ENCODE measurements at regions not wholly inside any gene's neighbourhood (a gene's known extent, or its start where the extent isn't known, plus 50 kb on each side); places are given as distances from the start of the nearest gene placed in this dataset.

- no peak for FAIRE-seq
- TF ChIP-seq POLR2AphosphoS5 (IDR thresholded peaks at IDR 0.05; ENCODE audit: low read depth, low read length) (no peak), POLR2A (IDR thresholded peaks at IDR 0.05; ENCODE audit: low read depth, low read length) (no peak), TAF1 (IDR thresholded peaks at IDR 0.05; ENCODE audit: borderline replicate concordance, low read depth, low read length) (no peak)
- no peak for DNase-seq (ENCODE audit: insufficient read length)
Observed at GRCh38 chr16:11449716-11450115, 104.5 kb downstream of the RMI2 start.

GRCh38 chr16:11450136-11450535 is 104.9 kb downstream of the RMI2 start:
- no peak for FAIRE-seq
- no peak for DNase-seq (ENCODE audit: insufficient read length)

GRCh38 chr16:11452298-11452697 is 107.0 kb downstream of the RMI2 start:
- FAIRE-seq (no peak), DNase-seq (ENCODE audit: insufficient read length) (no peak)
- no peak for TF ChIP-seq TAF1 (IDR thresholded peaks at IDR 0.05; ENCODE audit: borderline replicate concordance, low read depth, low read length)
- TF ChIP-seq POLR2A (IDR thresholded peaks at IDR 0.05; ENCODE audit: low read depth, low read length): no peak
- no peak for TF ChIP-seq POLR2AphosphoS5 (IDR thresholded peaks at IDR 0.05; ENCODE audit: low read depth, low read length)

More at GRCh38 chr16:11450136-11450535, 104.9 kb downstream of the RMI2 start:
- no peak for TF ChIP-seq TAF1 (IDR thresholded peaks at IDR 0.05; ENCODE audit: borderline replicate concordance, low read depth, low read length)
- no peak for TF ChIP-seq POLR2A (IDR thresholded peaks at IDR 0.05; ENCODE audit: low read depth, low read length)
- no peak for TF ChIP-seq POLR2AphosphoS5 (IDR thresholded peaks at IDR 0.05; ENCODE audit: low read depth, low read length)

DNA sequence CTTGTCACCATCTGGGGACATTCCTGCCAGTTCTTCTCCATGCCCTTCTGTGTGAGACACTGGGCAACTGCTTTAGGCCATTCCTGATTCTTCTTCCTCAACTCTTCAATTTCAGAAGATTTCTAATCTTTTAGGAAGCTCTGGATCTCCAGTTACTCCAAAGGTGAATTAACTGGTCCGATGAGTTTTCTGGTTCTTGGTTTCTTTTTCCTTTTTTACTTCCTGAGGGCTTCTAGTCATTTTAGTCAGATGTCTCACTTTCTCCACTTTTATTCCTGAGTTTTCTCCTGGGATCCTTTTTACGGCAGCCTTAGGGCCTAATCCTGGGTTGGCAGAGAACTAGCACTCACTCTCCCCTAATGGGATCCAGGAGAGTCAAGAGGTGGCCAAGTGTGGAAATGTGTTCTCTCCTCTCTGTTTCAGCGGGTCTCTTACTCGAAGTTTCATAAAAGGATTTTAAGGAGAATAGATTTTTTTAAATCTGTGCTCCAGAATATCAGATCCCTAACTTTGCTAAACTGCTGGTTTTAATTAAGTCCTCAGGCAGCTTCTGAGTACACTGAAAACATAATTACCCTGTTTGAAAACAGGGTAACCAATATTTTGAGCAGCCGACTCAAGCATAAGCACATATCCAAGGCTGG is 107.6 kb downstream of the RMI2 start:
- no peak for DNase-seq (ENCODE audit: insufficient read length)
- FAIRE-seq: no peak
- no peak for TF ChIP-seq POLR2AphosphoS5 (IDR thresholded peaks at IDR 0.05; ENCODE audit: low read depth, low read length)
- no peak for TF ChIP-seq TAF1 (IDR thresholded peaks at IDR 0.05; ENCODE audit: borderline replicate concordance, low read depth, low read length)
- TF ChIP-seq POLR2A (IDR thresholded peaks at IDR 0.05; ENCODE audit: low read depth, low read length): no peak

DNA sequence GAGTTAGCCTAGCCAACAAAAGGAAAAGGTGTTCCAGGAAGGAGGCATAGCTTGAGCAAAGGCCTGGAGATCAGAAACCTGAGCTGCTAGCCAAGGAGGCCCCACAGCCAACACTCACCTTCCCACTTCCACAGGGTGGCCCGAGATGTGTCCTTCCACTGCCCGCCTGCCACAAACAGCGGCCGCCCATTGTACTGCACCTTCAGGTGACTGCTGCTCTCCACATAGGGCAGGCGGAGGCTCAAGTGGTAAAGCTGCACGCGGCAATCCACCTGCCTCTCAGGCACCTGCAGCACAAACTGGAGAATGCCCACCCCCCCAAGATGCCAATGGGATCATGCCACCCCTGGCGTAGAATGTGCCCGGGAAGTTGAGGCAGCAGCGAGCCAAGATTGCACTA is 111.5 kb downstream of the RMI2 start:
- DNase-seq (ENCODE audit: insufficient read length): no peak
- TF ChIP-seq TAF1 (IDR thresholded peaks at IDR 0.05; ENCODE audit: borderline replicate concordance, low read depth, low read length) (no peak), POLR2AphosphoS5 (IDR thresholded peaks at IDR 0.05; ENCODE audit: low read depth, low read length) (no peak), POLR2A (IDR thresholded peaks at IDR 0.05; ENCODE audit: low read depth, low read length) (no peak)
- FAIRE-seq: no peak

DNA sequence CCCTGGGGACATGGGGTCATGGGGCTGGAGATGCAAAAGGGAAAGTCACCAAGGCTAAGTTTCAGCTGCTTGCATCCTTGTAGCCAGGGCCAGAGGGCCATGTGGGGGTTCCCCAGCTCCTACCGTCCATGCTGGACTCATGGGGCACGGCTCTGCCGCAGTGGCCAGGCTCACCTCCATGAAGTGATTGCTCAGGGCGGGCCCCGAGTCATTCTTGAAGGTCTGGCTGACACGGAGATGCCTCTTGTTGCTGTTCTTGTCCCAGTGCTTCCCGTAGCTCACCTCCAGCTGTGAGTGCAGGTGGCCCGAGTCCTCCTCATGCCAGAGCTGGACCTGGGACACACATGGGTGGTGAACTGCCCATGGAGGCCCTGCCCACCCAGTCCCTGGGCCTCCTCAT is 114.5 kb downstream of the RMI2 start:
- no peak for FAIRE-seq
- TF ChIP-seq POLR2A (IDR thresholded peaks at IDR 0.05; ENCODE audit: low read depth, low read length): no peak
- no peak for TF ChIP-seq TAF1 (IDR thresholded peaks at IDR 0.05; ENCODE audit: borderline replicate concordance, low read depth, low read length)
- no peak for TF ChIP-seq POLR2AphosphoS5 (IDR thresholded peaks at IDR 0.05; ENCODE audit: low read depth, low read length)
- DNase-seq (ENCODE audit: insufficient read length): no peak

GRCh38 chr16:11460820-11461594 is 115.7 kb downstream of the RMI2 start:
- no peak for DNase-seq (ENCODE audit: insufficient read length)
- TF ChIP-seq POLR2A (IDR thresholded peaks at IDR 0.05; ENCODE audit: low read depth, low read length) (no peak), TAF1 (IDR thresholded peaks at IDR 0.05; ENCODE audit: borderline replicate concordance, low read depth, low read length) (no peak), POLR2AphosphoS5 (IDR thresholded peaks at IDR 0.05; ENCODE audit: low read depth, low read length) (no peak)
- no peak for FAIRE-seq

DNA sequence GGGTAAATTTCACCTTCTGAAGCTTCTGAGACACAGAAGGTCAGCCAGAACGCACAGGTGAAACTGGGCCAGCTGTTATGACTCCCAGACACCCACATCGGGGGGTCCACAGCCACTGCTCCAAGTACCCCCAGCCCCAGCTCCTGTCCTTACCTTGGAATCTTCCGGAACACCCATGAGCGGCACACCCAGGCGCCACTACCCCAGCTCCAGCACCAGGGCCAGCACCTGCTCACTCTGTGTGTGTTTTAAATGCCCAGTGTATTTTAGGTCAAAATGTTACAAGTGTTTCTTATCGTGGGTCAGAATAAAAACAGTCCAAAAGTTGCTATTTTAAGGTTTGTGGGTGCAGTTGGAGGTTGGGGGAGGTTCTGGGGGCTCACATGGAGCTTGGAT is 116.3 kb downstream of the RMI2 start:
- no peak for DNase-seq (ENCODE audit: insufficient read length)
- TF ChIP-seq POLR2AphosphoS5 (IDR thresholded peaks at IDR 0.05; ENCODE audit: low read depth, low read length): no peak
- TF ChIP-seq TAF1 (IDR thresholded peaks at IDR 0.05; ENCODE audit: borderline replicate concordance, low read depth, low read length): no peak
- no peak for TF ChIP-seq POLR2A (IDR thresholded peaks at IDR 0.05; ENCODE audit: low read depth, low read length)
- FAIRE-seq: no peak

GRCh38 chr16:11462036-11462435 is 116.8 kb downstream of the RMI2 start:
- TF ChIP-seq TAF1 (IDR thresholded peaks at IDR 0.05; ENCODE audit: borderline replicate concordance, low read depth, low read length): no peak
- FAIRE-seq (no peak), DNase-seq (ENCODE audit: insufficient read length) (no peak)

GRCh38 chr16:11462861-11463260 is 117.6 kb downstream of the RMI2 start:
- FAIRE-seq: no peak
- DNase-seq (ENCODE audit: insufficient read length): no peak
- TF ChIP-seq POLR2A (IDR thresholded peaks at IDR 0.05; ENCODE audit: low read depth, low read length): no peak
- no peak for TF ChIP-seq POLR2AphosphoS5 (IDR thresholded peaks at IDR 0.05; ENCODE audit: low read depth, low read length)
- no peak for TF ChIP-seq TAF1 (IDR thresholded peaks at IDR 0.05; ENCODE audit: borderline replicate concordance, low read depth, low read length)

- DNase-seq (ENCODE audit: insufficient read length) (no peak), FAIRE-seq (no peak)
- TF ChIP-seq TAF1 (IDR thresholded peaks at IDR 0.05; ENCODE audit: borderline replicate concordance, low read depth, low read length): no peak
- TF ChIP-seq POLR2AphosphoS5 (IDR thresholded peaks at IDR 0.05; ENCODE audit: low read depth, low read length): no peak
- no peak for TF ChIP-seq POLR2A (IDR thresholded peaks at IDR 0.05; ENCODE audit: low read depth, low read length)
Observed at GRCh38 chr16:11464241-11464640, 119.0 kb downstream of the RMI2 start.

GRCh38 chr16:11465675-11466074 is 120.4 kb downstream of the RMI2 start:
- FAIRE-seq (no peak), DNase-seq (ENCODE audit: insufficient read length) (no peak)

More at GRCh38 chr16:11465675-11466074, 120.4 kb downstream of the RMI2 start:
- TF ChIP-seq POLR2A (IDR thresholded peaks at IDR 0.05; ENCODE audit: low read depth, low read length) (no peak), TAF1 (IDR thresholded peaks at IDR 0.05; ENCODE audit: borderline replicate concordance, low read depth, low read length) (no peak), POLR2AphosphoS5 (IDR thresholded peaks at IDR 0.05; ENCODE audit: low read depth, low read length) (no peak)

All from GM12892 (cell line).